GM19351 (cell line): ENCODE measurements at regions not wholly inside any gene's neighbourhood (a gene's known extent, or its start where the extent isn't known, plus 50 kb on each side); places are given as distances from the start of the nearest gene placed in this dataset.

Source experiments
- ATAC-seq: cut with Tn5 transposase; IDR thresholded peaks from one replicate; pipeline ENCODE4 v1.9.1; 2021; ENCODE audit warnings: mild to moderate bottlenecking, moderate library complexity; ENCODE audit not compliant: unreplicated experiment

DNA sequence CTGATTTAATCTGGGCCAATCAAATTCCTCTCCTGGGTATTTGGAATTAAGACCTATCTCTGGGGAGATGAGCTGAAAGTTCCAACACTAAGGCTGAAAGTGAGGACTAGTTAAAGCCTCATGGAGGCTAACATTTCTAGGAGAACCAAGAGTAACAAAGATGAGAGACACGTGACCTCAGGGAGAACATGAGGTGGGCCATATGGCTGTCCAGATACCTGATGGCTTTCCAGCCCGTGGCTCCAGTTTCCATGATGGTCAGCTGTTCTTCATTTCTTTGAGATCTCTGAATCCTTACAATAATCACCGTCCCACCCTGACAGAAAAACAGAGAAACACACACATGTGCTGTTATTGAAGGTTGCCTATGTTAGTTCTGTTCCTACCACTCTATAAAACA is 66.1 kb downstream of the LEPR start:
- no peak for ATAC-seq

DNA sequence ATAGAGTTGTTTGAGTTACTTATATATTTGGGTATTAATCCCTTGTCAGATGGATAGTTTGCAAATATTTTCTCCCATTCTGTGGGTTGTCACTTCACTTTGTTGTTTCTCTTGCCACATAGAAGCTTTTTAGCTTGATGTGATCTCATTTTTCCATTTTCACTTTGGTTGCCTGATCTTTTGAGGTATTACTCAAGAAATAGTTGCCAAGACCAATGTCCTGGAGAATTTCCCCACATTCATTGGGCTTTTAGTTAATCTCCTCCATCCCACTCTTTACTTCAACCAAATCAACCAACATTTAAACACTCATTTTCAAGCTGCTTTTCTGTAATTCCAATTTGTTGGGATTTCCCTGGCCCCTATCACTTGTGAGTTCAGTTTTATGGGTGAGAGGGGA is 69.0 kb downstream of the LEPR start:
- ATAC-seq = no peak

DNA sequence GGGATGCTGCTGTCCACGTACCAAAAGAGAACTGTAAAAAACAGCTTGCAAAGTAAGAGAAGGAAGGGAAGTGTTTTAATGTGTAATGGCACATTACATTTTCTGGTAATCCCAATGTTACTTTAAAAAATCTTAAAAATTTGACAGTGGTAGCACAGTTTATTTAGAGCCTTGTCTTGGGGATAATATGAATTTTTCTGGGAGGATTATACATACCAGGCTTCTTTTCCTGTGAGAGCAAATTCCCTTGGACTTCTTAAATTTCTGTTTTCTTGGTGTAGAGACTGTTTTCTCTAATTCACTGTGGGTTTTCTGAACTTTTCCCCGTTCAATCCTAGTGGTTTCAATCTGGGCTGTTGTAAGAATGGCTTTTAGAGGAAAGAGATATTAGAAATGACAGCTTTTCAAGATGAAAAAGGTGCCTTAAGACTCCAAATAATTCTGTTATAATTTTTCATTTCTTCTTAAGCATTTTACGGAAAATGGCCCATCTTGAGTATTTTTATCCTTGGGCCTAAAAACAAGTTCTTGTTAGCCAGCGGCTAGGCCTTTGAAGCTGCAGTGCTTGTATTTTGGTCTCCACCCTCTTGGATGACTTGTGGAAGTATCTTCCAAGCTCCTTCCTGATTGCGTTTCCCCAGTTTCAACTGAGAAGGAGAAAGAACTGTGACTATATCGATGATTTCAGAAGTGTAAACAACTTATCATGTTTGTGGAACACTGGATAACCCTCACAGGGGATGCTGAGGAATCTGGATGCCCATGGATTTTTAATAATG is 70.0 kb downstream of the LEPR start:
- no peak for ATAC-seq

DNA sequence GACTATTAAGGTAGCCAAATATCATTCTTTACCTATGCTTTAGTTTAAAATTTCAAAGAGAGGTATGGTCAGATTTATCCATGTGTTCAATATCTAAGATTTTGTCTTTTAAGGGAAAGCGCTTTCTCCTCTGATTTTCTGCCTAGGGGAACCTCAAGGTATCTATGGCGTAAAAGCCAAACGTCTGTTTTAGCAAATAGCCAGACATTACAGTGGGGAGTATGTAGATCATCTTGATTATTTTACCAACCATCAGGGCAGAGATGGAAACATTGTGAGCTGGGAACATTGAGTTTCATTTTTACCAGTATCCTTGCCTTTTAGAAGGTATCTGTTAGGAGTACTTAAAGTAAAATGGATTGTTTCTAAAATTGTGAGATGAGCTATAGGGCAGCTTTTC is 71.0 kb downstream of the LEPR start:
- ATAC-seq = no peak

DNA sequence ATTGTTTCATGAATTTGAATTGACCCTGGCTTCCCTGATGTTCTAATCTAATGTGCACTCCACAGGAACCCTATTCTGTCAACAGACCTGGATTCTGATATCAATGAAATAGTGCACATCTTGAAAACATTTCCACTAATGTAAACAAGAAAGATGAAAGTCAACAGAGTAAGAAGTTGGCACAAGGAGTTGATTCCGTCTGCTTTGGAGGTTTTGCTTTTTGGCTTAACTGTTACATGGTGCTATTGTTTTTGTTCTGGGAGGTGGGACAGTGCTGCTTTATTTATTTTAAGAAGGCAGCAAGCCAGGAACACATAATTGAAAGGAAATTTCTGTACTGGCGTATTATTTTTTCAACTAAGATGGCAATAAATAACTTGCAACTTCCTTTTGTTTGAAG is 73.3 kb downstream of the LEPR start:
- no peak for ATAC-seq

DNA sequence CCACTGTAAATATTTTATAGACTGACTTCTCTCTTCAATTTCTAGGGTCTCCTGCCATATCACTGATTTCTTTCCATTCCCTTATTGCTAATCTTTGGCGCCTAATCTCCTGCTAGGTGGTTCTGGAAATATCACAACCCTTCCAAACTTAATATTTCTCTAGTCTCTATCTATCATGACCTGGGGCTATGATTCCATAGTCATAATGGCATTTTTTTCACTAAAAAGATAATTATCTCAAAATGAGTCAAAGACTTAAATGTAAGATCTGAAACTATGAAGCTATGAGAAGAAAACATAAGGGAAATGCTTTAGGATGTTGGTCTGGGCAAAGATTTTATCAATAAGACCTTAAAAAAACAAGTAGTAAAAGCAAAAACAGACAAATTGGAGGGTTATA is 74.2 kb downstream of the LEPR start:
- ATAC-seq = no peak

DNA sequence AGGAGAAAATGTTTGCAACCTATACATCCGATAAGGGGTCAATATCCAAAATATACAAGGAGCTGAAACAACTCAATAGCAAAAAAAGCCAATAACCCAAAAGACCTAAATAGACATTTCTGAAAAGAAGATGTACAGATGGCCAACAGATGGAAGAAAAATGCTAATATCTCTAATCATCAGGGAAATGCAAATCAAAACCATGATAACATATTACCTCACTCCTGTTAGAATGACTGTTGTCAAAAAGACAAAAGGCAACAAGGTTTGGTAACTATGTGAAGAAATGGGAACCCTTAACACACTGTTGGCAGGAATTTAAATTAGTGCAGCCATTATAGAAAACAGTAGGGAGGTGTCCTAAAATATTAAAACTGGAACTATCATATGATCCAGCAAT is 74.7 kb downstream of the LEPR start:
- no peak for ATAC-seq

DNA sequence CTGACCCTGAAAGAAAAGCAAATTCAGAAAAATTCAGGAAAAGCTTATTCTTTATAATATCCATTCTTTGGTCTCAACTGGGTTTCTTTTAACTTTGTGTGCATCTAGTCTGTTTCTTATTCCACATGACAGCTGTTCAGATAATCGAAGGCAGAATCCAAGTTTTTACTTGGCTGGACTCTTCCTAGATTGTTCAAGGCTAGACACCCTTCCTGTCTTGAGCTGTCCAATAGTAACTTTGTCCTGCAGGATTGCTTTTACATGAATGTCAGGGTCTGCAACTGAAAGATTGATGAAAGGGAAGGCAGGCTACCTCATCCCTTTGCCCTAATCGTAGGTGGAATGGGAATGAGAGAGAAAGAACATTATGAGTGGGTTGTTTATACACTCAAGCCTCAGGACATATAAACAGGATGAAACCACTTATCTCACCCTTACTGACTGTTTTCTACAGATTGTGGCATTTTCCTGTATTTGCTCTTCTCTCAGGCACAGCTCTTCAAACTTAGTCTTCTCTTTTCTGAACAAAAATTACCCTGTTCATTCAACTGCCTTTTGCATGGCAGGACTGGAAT is 76.9 kb downstream of the LEPR start:
- no peak for ATAC-seq

DNA sequence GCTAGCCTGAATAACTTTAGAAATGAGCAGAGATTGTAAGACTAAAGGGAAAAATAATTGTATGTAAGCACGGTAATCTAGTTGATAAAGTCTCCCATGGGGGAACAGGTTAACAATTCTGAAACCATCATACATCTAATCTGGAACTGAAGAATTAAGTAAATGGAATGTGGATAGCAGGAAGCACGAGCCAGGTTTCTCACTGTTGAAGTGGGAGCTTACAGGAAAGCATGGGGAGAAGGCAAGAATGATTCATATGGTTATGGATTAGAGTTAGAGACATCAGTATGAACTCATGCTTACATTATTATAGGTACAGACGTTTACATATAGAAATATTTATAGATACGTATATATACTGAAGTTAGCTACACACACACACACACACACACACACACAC is 83.0 kb downstream of the LEPR start:
- ATAC-seq = no peak

DNA sequence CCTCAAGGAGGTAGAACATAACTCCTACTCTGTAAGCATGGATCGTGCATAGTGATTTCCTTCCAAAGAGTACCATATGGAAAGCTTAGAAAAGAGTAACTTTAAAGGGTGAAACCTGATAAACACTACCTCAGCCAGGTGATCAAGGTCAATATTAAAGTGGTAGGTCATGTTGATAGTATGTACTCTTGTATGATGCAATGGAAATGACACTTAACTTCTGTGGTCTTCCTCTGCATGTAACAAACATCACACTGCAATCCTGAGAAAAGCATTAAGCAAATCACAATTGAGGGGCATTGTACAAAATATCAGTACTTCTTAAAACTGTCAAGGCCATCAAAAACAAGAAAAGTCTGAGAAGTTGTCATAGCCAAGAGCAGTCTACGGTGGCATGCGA is 83.8 kb downstream of the LEPR start:
- ATAC-seq = no peak

DNA sequence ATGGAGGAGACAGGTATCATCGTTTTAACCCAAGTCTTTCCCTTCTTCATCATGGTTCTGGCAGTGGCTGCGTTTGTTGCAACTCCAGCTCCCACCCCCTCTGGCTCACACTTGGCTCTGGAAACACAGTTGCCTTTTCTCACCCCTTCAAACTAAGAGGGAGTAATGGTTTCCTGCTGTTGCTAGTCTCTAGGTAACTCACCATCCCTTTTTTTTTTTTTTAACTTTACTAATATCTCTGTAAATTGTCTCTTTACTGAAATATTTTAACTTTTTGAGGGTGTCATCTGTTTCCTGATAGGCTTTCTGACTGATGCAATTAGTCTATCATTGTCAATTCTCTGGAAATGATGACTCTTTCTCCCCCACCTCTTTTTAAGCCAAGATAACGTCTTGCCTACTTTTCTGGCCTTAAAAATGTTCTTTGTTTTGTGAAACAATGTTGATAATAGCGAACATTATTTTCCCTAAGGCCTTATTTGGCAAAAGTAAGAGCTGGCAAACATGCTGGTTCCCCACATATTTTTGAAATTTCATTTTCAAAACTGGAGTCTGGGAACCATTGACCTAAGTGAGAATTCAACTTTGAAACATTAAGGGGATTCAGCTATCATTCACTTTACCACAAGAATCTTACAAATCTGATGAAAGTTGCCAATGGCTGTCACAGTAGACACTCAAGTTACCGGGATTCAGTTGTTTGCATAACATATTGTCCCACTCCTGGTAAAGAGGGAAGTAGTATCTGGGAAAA is 85.3 kb downstream of the LEPR start:
- no peak for ATAC-seq

DNA sequence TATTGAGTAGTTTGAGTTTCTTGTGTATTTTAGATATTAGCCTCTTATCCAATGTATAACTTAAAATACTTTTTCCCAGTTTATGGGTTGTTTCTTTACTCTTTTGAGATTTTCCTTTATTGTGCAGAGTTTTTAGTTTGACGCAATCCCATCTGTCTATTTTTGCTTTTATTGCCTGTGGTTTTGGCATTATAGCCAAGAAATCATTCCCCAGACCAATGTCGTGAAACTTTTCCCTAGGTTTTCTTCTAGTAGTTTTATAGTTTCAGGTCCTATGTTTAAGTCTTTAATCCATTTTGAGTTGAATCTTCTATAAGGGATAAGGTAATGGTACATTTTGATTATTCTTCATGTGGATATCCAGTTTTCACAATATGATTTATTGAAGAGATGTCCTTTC is 87.6 kb downstream of the LEPR start:
- ATAC-seq = no peak

DNA sequence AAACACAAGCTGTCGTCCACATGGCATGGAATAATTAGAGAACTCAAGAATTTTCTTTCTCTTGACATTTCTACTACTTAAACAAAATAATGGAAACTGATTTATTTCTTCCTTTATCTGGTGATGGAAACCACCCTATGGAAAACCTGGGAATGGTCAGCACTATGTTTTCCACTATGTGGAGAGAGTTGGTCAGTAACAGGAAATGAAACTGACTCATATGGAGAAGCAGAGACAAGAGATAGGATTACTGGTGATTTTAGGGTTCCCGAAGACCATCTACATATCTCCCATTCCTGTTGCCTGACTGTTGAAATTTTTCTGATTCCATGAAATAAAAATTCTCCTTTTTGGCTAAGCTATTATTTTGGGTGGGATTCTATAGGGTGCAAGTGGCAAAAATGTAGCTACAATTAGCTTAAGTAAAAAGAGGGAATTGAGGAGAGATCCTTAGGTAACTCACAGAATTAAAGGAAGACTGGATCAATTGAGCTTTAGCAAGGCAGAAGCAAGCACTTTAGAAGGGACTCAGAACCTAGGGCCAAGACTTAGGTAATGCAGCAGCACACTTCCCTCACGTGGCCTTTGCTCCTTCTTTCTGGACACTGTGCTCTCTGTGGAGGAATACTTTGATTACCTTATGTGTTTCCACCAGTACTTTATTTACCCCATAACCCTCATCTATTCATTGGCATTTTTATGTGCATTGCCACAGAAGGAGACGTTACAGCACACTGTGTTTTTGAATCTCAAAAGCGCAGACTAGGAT is 89.6 kb downstream of the LEPR start:
- ATAC-seq = no peak

DNA sequence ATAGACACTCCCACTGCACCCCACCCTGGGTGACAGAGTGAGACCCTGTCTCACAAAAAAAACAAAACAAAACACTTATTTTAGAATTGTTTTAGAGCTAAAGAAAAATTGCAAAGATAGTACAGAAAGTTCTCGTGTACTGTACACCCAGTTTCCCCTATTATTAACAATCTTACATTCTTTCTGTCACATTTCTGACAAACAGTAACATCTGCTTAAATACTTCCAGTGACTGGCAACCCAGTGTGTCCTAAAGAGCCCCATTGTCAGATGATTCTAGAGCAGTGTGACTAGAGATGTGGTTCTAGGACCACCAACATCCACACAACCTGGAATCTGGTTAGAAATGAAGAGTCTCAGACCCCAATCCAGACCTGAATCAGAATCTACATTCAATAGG is 90.5 kb downstream of the LEPR start:
- ATAC-seq = no peak

DNA sequence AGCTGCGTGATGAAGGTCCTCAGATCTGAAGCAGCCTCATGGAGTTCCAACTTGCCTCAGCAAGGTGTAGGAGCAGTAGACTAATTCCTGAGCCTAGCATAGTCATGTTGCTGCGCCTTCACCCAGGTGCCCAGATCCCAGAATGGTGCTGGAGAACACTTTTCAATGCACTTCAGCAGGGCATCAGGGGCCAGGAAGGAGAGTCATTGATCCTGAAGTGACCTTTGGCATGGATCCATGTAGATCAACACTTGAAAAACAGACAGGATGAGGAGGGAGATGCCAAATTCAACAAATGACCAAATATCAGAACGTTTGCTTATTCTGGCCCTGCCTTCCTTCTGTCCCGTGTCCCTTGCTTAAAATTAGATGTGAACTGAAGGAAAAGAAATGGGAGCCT is 91.9 kb downstream of the LEPR start:
- no peak for ATAC-seq

DNA sequence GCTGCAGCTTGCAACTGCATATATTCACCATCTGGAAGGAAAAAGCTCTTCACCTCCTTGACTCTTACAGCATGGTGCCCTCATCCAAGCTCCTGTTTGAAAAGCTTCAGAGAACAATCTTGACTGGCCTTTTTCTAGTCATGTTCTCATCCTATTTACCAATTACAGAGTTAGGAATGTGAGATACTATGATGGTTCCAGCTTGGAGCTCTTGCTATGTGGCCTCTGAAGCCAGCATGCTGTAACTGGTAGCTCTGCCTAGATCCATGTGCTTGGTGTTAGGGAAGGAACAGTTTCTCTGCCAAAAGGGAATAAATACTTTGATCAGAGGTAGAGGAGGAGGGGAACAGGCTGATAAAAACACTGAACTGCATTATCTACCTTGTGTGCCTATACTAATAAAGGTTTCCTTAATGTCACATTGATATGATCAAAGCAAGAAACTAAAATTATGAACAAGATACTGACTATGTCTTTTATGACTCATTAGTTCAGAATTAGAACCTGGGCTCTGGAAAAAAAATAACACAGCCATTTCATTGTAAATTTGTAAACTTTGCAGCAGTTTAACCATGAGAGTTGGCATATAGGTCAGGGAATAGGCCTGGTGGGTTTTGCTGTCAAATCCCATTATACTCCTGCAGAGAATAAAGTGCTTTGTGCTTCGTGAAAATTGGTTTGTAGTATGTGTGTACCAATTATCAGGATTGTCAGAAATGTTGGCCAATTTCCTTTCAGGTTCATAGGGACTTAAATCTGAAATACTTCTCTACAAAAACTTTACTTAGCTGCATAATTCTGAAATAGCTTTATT is 92.7 kb downstream of the LEPR start:
- no peak for ATAC-seq

DNA sequence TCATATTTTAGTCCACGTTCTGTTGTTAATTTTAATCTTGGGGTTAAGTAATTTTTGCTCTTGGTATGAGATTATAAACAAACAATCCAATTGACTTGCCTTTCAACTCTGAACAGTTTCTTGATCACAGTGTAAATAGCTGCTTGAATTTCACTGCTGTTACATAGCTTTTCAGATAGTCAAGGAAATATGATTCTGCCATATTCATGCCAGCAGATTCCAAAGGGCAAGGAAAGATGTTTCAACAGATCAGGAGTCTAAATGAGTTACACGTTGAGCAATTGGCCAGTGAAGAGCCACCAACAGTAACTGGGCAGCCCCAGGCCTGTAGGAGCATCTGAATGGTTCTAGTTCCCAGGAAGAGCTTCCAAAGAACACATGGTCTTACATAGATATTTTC is 93.6 kb downstream of the LEPR start:
- ATAC-seq = no peak

DNA sequence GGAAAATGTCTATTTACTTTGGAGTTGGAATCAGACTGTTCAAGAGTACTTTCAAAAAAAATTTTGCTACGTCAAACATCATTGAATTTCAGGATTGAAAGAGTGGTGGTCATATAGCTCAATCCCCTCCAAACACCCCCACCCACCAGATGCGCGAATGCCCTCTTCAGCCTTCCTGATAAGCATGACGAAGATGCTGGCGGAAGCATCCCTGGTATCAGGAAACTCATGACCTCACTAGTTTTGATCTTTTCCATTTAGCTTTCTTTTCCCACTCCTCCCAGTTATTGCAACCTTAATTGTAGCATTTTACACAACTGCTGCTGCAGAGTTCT is 104.4 kb downstream of the LEPR start:
- ATAC-seq = no peak

DNA sequence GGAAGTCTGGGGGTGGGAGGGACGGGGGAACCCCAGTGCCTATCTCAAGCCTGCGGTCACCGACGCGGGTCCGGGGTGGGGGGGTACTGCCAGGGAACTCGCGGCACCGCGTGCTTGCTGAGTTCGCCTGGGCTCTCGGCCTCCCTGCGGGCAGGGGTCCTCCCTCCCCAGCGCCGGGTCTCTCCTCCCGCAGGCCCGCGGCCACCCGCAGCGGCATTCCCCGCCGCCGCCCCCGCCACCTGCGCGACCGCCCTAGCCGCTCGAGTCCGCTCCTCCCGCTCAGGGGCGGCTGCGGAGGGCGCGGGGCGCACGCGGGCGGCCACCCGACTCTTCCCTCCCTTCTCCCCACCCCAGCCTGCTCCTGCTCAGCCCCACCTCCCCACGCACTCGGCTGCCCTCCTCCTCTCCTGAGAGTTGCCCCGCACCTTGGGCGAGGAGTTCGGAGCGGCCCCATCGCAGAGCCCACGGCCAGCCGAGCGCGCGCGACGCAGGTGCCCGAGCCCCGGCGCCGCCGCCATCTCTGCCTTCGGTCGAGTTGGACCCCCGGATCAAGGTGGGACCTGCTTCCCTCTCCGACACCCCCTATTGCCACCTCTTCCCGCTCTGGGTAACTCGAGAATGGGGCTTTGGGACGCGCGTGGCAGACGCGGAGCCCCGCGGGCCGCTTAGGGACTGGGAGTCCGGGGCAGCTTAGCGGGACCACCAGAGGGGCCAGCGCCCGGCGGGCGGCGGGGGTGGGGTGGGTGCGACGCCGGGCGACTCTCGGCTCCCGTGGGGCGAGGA is 105.0 kb downstream of the LEPR start:
- no peak for ATAC-seq

DNA sequence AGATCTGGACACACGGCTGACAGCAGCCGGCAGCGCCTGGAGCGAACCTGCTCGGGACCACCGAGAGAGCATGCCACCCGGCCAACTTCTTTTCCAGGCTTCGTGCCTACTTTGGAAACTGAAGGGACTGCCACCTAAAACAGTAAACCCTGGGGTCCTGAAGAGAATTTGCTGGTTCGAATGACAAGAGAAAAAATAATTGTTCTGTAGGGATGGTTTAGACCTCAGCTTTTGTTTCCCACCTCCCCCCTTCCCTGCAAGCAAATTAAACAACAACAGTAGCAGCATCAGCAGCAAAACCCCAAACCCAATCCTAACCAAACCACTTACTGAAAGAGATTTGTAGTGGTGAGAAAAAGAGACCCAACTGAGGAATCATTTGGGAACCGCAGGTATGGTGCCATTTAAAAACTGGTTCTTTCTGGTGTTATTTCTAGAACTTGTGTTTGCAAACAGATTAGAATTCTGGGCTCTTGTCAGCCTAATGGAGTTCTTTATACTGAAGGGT is 105.6 kb downstream of the LEPR start:
- ATAC-seq = no peak
